Esophagus squamous epithelium (tissue), 4 donors: ENCODE measurements at regions not wholly inside any gene's neighbourhood (a gene's known extent, or its start where the extent isn't known, plus 50 kb on each side); places are given as distances from the start of the nearest gene placed in this dataset.

Experiments used
- POLR2A ChIP-seq, 4 donors: fragments of 450-650 bp; IDR thresholded peaks; one replicate each; pipeline ENCODE4 v1.6.1; 2017; ENCODE audit warnings: antibody characterized with exemption in 4 of 4, mild to moderate bottlenecking in 4 of 4, moderate library complexity in 3 of 4
- TF ChIP-seq, protein P1 (sequence below), 6 experiments: fragments of 450-650 bp in 4 of 6; fragments of 200-600 bp in 2 of 6; sonication (generic) in 2 of 6; IDR thresholded peaks; one replicate each; pipeline ENCODE4 v1.5.1; 2016 to 2019; ENCODE audit warnings: antibody characterized with exemption in 6 of 6, mild to moderate bottlenecking in 4 of 6, moderate library complexity in 4 of 6

DNA sequence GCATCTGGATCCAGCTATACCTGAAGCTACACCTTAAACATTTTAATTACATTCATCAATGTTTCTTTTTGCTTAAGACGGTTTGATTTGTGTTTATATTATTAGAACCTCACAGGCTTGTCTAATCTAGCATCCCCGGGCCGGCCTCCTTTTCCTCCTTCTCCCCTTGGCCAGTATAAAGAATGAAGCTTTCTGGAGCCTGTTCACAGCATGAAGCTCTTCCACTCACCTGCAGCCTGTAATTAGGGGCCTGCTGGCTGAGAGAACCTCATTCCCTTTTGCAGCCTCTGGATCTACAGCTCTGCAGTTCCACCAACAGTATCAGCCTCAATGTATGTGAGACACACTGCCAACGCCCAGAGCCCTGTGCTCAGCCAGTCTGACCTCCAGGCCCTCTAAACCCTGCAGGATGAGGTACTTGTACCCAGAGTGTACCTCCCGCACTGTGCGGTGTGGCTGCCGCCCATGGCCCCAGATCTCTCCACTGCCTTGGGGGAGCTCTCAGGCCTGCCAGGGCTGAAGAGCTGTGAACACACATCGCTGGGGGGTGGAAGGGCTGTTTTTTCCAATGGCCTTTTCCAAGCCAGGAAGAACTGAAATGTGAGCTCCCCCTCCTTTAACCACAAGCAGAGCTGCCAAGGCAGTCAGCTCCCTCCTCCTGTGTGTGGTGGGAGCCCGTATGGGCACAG lies 114.7 kb upstream of the ALDH1A3 start:
- TF ChIP-seq, protein P1, sequence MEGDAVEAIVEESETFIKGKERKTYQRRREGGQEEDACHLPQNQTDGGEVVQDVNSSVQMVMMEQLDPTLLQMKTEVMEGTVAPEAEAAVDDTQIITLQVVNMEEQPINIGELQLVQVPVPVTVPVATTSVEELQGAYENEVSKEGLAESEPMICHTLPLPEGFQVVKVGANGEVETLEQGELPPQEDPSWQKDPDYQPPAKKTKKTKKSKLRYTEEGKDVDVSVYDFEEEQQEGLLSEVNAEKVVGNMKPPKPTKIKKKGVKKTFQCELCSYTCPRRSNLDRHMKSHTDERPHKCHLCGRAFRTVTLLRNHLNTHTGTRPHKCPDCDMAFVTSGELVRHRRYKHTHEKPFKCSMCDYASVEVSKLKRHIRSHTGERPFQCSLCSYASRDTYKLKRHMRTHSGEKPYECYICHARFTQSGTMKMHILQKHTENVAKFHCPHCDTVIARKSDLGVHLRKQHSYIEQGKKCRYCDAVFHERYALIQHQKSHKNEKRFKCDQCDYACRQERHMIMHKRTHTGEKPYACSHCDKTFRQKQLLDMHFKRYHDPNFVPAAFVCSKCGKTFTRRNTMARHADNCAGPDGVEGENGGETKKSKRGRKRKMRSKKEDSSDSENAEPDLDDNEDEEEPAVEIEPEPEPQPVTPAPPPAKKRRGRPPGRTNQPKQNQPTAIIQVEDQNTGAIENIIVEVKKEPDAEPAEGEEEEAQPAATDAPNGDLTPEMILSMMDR (IDR thresholded peaks at IDR 0.05): no peak
- TF ChIP-seq POLR2A (IDR thresholded peaks at IDR 0.05): no peak
